ENCODE measurements at regions not wholly inside any gene's neighbourhood (a gene's known extent, or its start where the extent isn't known, plus 50 kb on each side); places are given as distances from the start of the nearest gene placed in this dataset.

- TF ChIP-seq SPI1 (IDR thresholded peaks at IDR 0.05; ENCODE audit: borderline replicate concordance, low read depth): no peak
- TF ChIP-seq REST (IDR thresholded peaks at IDR 0.05; ENCODE audit: insufficient replicate concordance, low read depth): peak; percentile 62
- Histone ChIP-seq H3K27me3 (ENCODE audit: insufficient read depth, poor library complexity, severe bottlenecking) (no peaks in the 10 kb centered on the region), H3K27ac (replicated peaks) (no peak overlapping the region), H3K4me3 (replicated peaks; ENCODE audit: insufficient read depth, low read length) (no peak overlapping the region)
- DNase-seq (ENCODE audit: low read depth in 1 of 2, low spot score in 1 of 2): no peak
Observed at GRCh38 chr3:182067423-182067822, 355.7 kb downstream of the SOX2 start.

GRCh38 chr3:182078316-182078715 is 366.6 kb downstream of the SOX2 start:
- TF ChIP-seq CTCF (IDR thresholded peaks at IDR 0.05; ENCODE audit: insufficient read depth, low read length) (no peak), SPI1 (IDR thresholded peaks at IDR 0.05; ENCODE audit: borderline replicate concordance, low read depth) (no peak), POLR2AphosphoS5 (IDR thresholded peaks at IDR 0.05; ENCODE audit: low read depth) (no peak), REST (IDR thresholded peaks at IDR 0.05; ENCODE audit: insufficient replicate concordance, low read depth) (no peak), GABPA (IDR thresholded peaks at IDR 0.05; ENCODE audit: low read depth) (no peak)
- DNase-seq (ENCODE audit: low read depth in 1 of 2, low spot score in 1 of 2): no peak
- no peak overlapping the region for H3K4me3 ChIP-seq (replicated peaks; ENCODE audit: insufficient read depth, low read length)
- H3K27me3 ChIP-seq (ENCODE audit: insufficient read depth, poor library complexity, severe bottlenecking): no peaks in the 10 kb centered on the region
- no peak overlapping the region for H3K27ac ChIP-seq (replicated peaks)

GRCh38 chr3:182078929-182079328 is 367.2 kb downstream of the SOX2 start:
- H3K4me3 ChIP-seq (replicated peaks; ENCODE audit: insufficient read depth, low read length): no peak overlapping the region

More at GRCh38 chr3:182078929-182079328, 367.2 kb downstream of the SOX2 start:
- DNase-seq (ENCODE audit: low read depth in 1 of 2, low spot score in 1 of 2): no peak
- TF ChIP-seq POLR2AphosphoS5 (IDR thresholded peaks at IDR 0.05; ENCODE audit: low read depth) (no peak), SPI1 (IDR thresholded peaks at IDR 0.05; ENCODE audit: borderline replicate concordance, low read depth) (no peak), REST (IDR thresholded peaks at IDR 0.05; ENCODE audit: insufficient replicate concordance, low read depth) (no peak), CTCF (IDR thresholded peaks at IDR 0.05; ENCODE audit: insufficient read depth, low read length) (no peak), GABPA (IDR thresholded peaks at IDR 0.05; ENCODE audit: low read depth) (no peak)
- no peak overlapping the region for H3K27ac ChIP-seq (replicated peaks)
- H3K27me3 ChIP-seq (ENCODE audit: insufficient read depth, poor library complexity, severe bottlenecking): no peaks in the 10 kb centered on the region

All from HL-60 (cell line).